ENCODE measurements at regions not wholly inside any gene's neighbourhood (a gene's known extent, or its start where the extent isn't known, plus 50 kb on each side); places are given as distances from the start of the nearest gene placed in this dataset.

- no peaks in the 10 kb centered on the region for H3K9me2 ChIP-seq
- no peaks in the 10 kb centered on the region for H3K36me3 ChIP-seq (replicated peaks in 1 of 2; ENCODE audit: control insufficient read depth in 1 of 2, insufficient read depth in 2 of 2, low read length in 1 of 2)
- TF ChIP-seq TAF1 (IDR thresholded peaks at IDR 0.05; ENCODE audit: borderline replicate concordance, low read depth, low read length) (no peak), ELF1 (IDR thresholded peaks at IDR 0.05) (no peak), USF1 (IDR thresholded peaks at IDR 0.05; ENCODE audit: borderline replicate concordance, low read depth) (no peak), POLR2AphosphoS5 (IDR thresholded peaks at IDR 0.05; ENCODE audit: low read depth, low read length) (no peak), TCF12 (IDR thresholded peaks at IDR 0.05) (no peak), CHD2 (IDR thresholded peaks at IDR 0.05; ENCODE audit: low read length, partially characterized antibody) (no peak), RFX5 (IDR thresholded peaks at IDR 0.05; ENCODE audit: low read length) (no peak), GATA2 (CRISPR knock-in tag; IDR thresholded peaks at IDR 0.05) (no peak), EP300 (IDR thresholded peaks at IDR 0.05; ENCODE audit: borderline replicate concordance in 1 of 2, low read depth in 1 of 2, low read length in 1 of 2) (no peak)
- H3K4me2 ChIP-seq: no peak overlapping the region
- H3K9ac ChIP-seq: no peak overlapping the region
- no peak overlapping the region for H2AFZ ChIP-seq (ENCODE audit: low read depth)
- H4K20me1 ChIP-seq (ENCODE audit: insufficient read depth): no peaks in the 10 kb centered on the region
- H3F3A ChIP-seq (replicated peaks; ENCODE audit: insufficient read depth): no peaks in the 10 kb centered on the region
- no peaks in the 10 kb centered on the region for H3K4me1 ChIP-seq (ENCODE audit: control insufficient read depth in 1 of 2, insufficient read depth in 2 of 2, low read depth in 1 of 2, low read length in 1 of 2)
- CTCF ChIA-PET: no interaction called here
- WGBS (ENCODE audit: low lambda C conversion rate): 62% methylated on average over 3 of the region's 3 CpGs
- H3K79me2 ChIP-seq (ENCODE audit: insufficient read depth): no peaks in the 10 kb centered on the region
- H3K27ac ChIP-seq (ENCODE audit: low read depth in 2 of 2, low read length in 1 of 2): no peak overlapping the region
- POLR2A ChIA-PET: no interaction called here
- H3K27me3 ChIP-seq (ENCODE audit: insufficient read depth): no peaks in the 10 kb centered on the region
- DNase-seq: no peak
- H3K9me3 ChIP-seq: no peaks in the 10 kb centered on the region
- no peak overlapping the region for H3K4me3 ChIP-seq (ENCODE audit: low read depth in 2 of 2, low read length in 1 of 2)
These were observed 141.1 kb upstream of the PRSS16 start for GRCh38 chr6:27106382-27106781.

GRCh38 chr6:27111743-27112142 is 135.8 kb upstream of the PRSS16 start:
- 0% methylated on average over 2 of the region's 2 CpGs for WGBS (ENCODE audit: low lambda C conversion rate)
- no peaks in the 10 kb centered on the region for H3K9me2 ChIP-seq
- POLR2A ChIA-PET: no interaction called here
- no peaks in the 10 kb centered on the region for H3K79me2 ChIP-seq (ENCODE audit: insufficient read depth)
- H3K27ac ChIP-seq (ENCODE audit: low read depth in 2 of 2, low read length in 1 of 2): no peak overlapping the region
- no peaks in the 10 kb centered on the region for H3K27me3 ChIP-seq (ENCODE audit: insufficient read depth)
- H3K4me2 ChIP-seq: no peak overlapping the region
- no peaks in the 10 kb centered on the region for H3K36me3 ChIP-seq (replicated peaks in 1 of 2; ENCODE audit: control insufficient read depth in 1 of 2, insufficient read depth in 2 of 2, low read length in 1 of 2)
- H3K4me3 ChIP-seq (ENCODE audit: low read depth in 2 of 2, low read length in 1 of 2): no peak overlapping the region
- H3K4me1 ChIP-seq (ENCODE audit: control insufficient read depth in 1 of 2, insufficient read depth in 2 of 2, low read depth in 1 of 2, low read length in 1 of 2): no peaks in the 10 kb centered on the region
- H3F3A ChIP-seq (replicated peaks; ENCODE audit: insufficient read depth): no peaks in the 10 kb centered on the region
- no peak overlapping the region for H3K9ac ChIP-seq
- CTCF ChIA-PET: interaction anchor here (1.3 kb wide), 1 partner anchor 16 kb away, joined by 3 read pairs; no protein-coding TSS in a partner anchor
- no peak overlapping the region for H2AFZ ChIP-seq (ENCODE audit: low read depth)
- no peaks in the 10 kb centered on the region for H4K20me1 ChIP-seq (ENCODE audit: insufficient read depth)
- H3K9me3 ChIP-seq: no peaks in the 10 kb centered on the region; the same call in 1 of the 2 replicates
- DNase-seq: no peak
- no peak for TF ChIP-seq TEAD4 (IDR thresholded peaks at IDR 0.05; ENCODE audit: borderline replicate concordance, insufficient read depth)
- TF ChIP-seq GATA2 (CRISPR knock-in tag; IDR thresholded peaks at IDR 0.05): no peak
- TF ChIP-seq ZBTB33 (IDR thresholded peaks at IDR 0.05; ENCODE audit: borderline replicate concordance, low read depth): no peak
- TF ChIP-seq RCOR1 (IDR thresholded peaks at IDR 0.05; ENCODE audit: low read length): no peak
- no peak for TF ChIP-seq RXRA (IDR thresholded peaks at IDR 0.05; ENCODE audit: borderline replicate concordance, low read depth)
- TF ChIP-seq YY1 (IDR thresholded peaks at IDR 0.05; ENCODE audit: low read depth): no peak
- no peak for TF ChIP-seq REST (IDR thresholded peaks at IDR 0.05; ENCODE audit: low read depth, low read length)
- no peak for TF ChIP-seq SMC3 (IDR thresholded peaks at IDR 0.05; ENCODE audit: low read depth, low read length)
- no peak for TF ChIP-seq MXI1 (IDR thresholded peaks at IDR 0.05; ENCODE audit: low read depth, low read length)
- no peak for TF ChIP-seq MAX (IDR thresholded peaks at IDR 0.05; ENCODE audit: low read depth)
- TF ChIP-seq POLR2AphosphoS5 (IDR thresholded peaks at IDR 0.05; ENCODE audit: low read depth, low read length): no peak
- no peak for TF ChIP-seq PBX3 (IDR thresholded peaks at IDR 0.05)
- no peak for TF ChIP-seq USF1 (IDR thresholded peaks at IDR 0.05; ENCODE audit: borderline replicate concordance, low read depth)
- no peak for TF ChIP-seq MEF2A (IDR thresholded peaks at IDR 0.05; ENCODE audit: borderline replicate concordance, low read depth)
- TF ChIP-seq NFIC (IDR thresholded peaks at IDR 0.05; ENCODE audit: borderline replicate concordance): no peak
- no peak for TF ChIP-seq RFX5 (IDR thresholded peaks at IDR 0.05; ENCODE audit: low read length)
